H1 (cell line): ENCODE measurements at regions not wholly inside any gene's neighbourhood (a gene's known extent, or its start where the extent isn't known, plus 50 kb on each side); places are given as distances from the start of the nearest gene placed in this dataset.
"Not testable (repeated sequence)": the region's sequence is repeated elsewhere in the genome, so short reads cannot be mapped to it uniquely, and the experiment has no call there.

ENCODE experiments used
- CTCF ChIA-PET: fragments of 300-600 bp; sonication (Branson Sonifier 250); formaldehyde crosslinking; loops from one replicate; lab custom pipeline; 2021; ENCODE audit not compliant: partially characterized antibody; lab: Charles Lee
- POLR2A ChIA-PET: fragments of 300-600 bp; sonication (Branson Sonifier 250); formaldehyde crosslinking; loops from one replicate; lab custom pipeline; 2021; ENCODE audit warnings: inconsistent platforms; ENCODE audit not compliant: partially characterized antibody; lab: Charles Lee
- DNase-seq, 2 experiments: peaks; one replicate each; pipeline versions ENCODE4 v3.0.0 to v3.0.0-alpha.2; 2010 to 2022; ENCODE audit warnings: low spot score in 2 of 2, low read depth in 1 of 2, mixed read lengths in 1 of 2
- FAIRE-seq: peaks from 2 replicates; lab custom pipeline; 2011; peaks lifted over from hg19 to GRCh38; lab: Jason Lieb, UNC
- H2AFZ ChIP-seq: 2 replicates; pipeline ENCODE4 v1.8.1; 2012; ENCODE audit warnings: low read length, inconsistent platforms
- H2AK5ac ChIP-seq: 2 replicates; pipeline ENCODE4 v1.6.1; 2013; ENCODE audit warnings: low read depth, low read length
- H2BK120ac ChIP-seq: replicated peaks from 2 replicates; pipeline ENCODE3; 2013; ENCODE audit warnings: low read depth, low read length, inconsistent platforms
- H2BK12ac ChIP-seq: 2 replicates; pipeline ENCODE4 v1.6.1; 2013; ENCODE audit warnings: low read depth, low read length
- H2BK15ac ChIP-seq: 2 replicates; pipeline ENCODE4 v1.6.1; 2013; ENCODE audit warnings: low read length
- H2BK20ac ChIP-seq: 2 replicates; pipeline ENCODE4 v1.6.1; 2013; ENCODE audit warnings: low read length
- H2BK5ac ChIP-seq: 2 replicates; pipeline ENCODE4 v1.6.1; 2013; ENCODE audit warnings: low read depth, low read length
- H3K14ac ChIP-seq: 2 replicates; pipeline ENCODE4 v1.6.1; 2013; ENCODE audit warnings: inconsistent platforms; ENCODE audit not compliant: insufficient read length
- H3K18ac ChIP-seq: 2 replicates; pipeline ENCODE4 v1.6.1; 2013; ENCODE audit warnings: low read length; ENCODE audit errors: extremely low read depth
- H3K23ac ChIP-seq: 2 replicates; pipeline ENCODE4 v1.6.1; 2013; ENCODE audit warnings: inconsistent platforms; ENCODE audit not compliant: insufficient read length
- H3K23me2 ChIP-seq: 2 replicates; pipeline ENCODE4 v1.6.1; 2013; ENCODE audit warnings: low read depth, low read length
- H3K27ac ChIP-seq: 2 replicates; pipeline ENCODE4 v1.6.1; 2011; ENCODE audit warnings: low read depth, low read length, inconsistent platforms
- H3K27me3 ChIP-seq, 4 experiments: replicated peaks in 1 of 4; 1 replicate in 1 of 4; 2 replicates in 3 of 4; pipeline versions ENCODE4 v1.6.1 to v1.8.1; 2011 to 2013; ENCODE audit warnings: low read length in 3 of 4, mild to moderate bottlenecking in 3 of 4, inconsistent platforms in 2 of 4, mixed read lengths in 2 of 4, moderate library complexity in 1 of 4; ENCODE audit not compliant: control insufficient read depth in 3 of 4, insufficient read depth in 3 of 4; ENCODE audit errors: extremely low read depth in 1 of 4
- H3K36me3 ChIP-seq, 4 experiments: 2 replicates each; pipeline versions ENCODE4 v1.6.1 to v1.8.1; 2011 to 2013; ENCODE audit warnings: mild to moderate bottlenecking in 4 of 4, low read length in 3 of 4, moderate library complexity in 2 of 4, control low read depth in 1 of 4, inconsistent platforms in 1 of 4; ENCODE audit not compliant: insufficient read depth in 4 of 4, control insufficient read depth in 2 of 4
- H3K4ac ChIP-seq: replicated peaks from 2 replicates; pipeline ENCODE3; 2013; ENCODE audit warnings: low read length, low read depth, mixed read lengths, inconsistent platforms; ENCODE audit not compliant: insufficient read length
- H3K4me1 ChIP-seq, 4 experiments: replicated peaks in 1 of 4; 1 replicate in 1 of 4; 2 replicates in 3 of 4; pipeline versions ENCODE4 v1.6.1 to v1.8.1; 2011 to 2013; ENCODE audit warnings: low read length in 3 of 4, inconsistent platforms in 2 of 4, mixed read lengths in 1 of 4; ENCODE audit not compliant: insufficient read depth in 4 of 4, control insufficient read depth in 3 of 4
- H3K4me2 ChIP-seq, 2 experiments: 2 replicates each; pipeline versions ENCODE4 v1.6.1 to v1.8.1; 2011 to 2013; ENCODE audit warnings: low read depth in 2 of 2, low read length in 2 of 2, control low read depth in 1 of 2, inconsistent platforms in 1 of 2, mild to moderate bottlenecking in 1 of 2; ENCODE audit not compliant: insufficient read depth in 1 of 2
- H3K4me3 ChIP-seq, 4 experiments: fragments of 200-600, 300-600 bp in 1 of 4; sonication (generic), shearing (Covaris generic), sonication (Bioruptor Twin) in 1 of 4; 2 replicates each; pipeline versions ENCODE4 v1.5.1 to v1.8.1; 2011 to 2016; ENCODE audit warnings: low read length in 4 of 4, low read depth in 3 of 4, control low read depth in 2 of 4, inconsistent platforms in 2 of 4, mild to moderate bottlenecking in 2 of 4, mixed read lengths in 1 of 4, moderate library complexity in 1 of 4; ENCODE audit not compliant: insufficient read depth in 2 of 4; ENCODE audit errors: extremely low read depth in 1 of 4
- H3K56ac ChIP-seq: replicated peaks from 2 replicates; pipeline ENCODE3; 2013; ENCODE audit warnings: low read depth, mild to moderate bottlenecking, mixed read lengths, low read length, inconsistent platforms; ENCODE audit not compliant: insufficient read length
- H3K79me1 ChIP-seq: 2 replicates; pipeline ENCODE4 v1.6.1; 2013; ENCODE audit warnings: low read depth, low read length, control low read depth
- H3K79me2 ChIP-seq, 2 experiments: 2 replicates each; pipeline versions ENCODE4 v1.6.1 to v1.8.1; 2012 to 2013; ENCODE audit warnings: low read length in 2 of 2, mild to moderate bottlenecking in 2 of 2, inconsistent platforms in 1 of 2; ENCODE audit not compliant: insufficient read depth in 2 of 2, control insufficient read depth in 1 of 2
- H3K9ac ChIP-seq, 4 experiments: replicated peaks in 1 of 4; 1 replicate in 1 of 4; 2 replicates in 3 of 4; pipeline versions ENCODE4 v1.6.1 to v1.8.1; 2011 to 2013; ENCODE audit warnings: low read depth in 3 of 4, low read length in 3 of 4, control low read depth in 2 of 4, mild to moderate bottlenecking in 2 of 4, moderate library complexity in 2 of 4, inconsistent platforms in 1 of 4; ENCODE audit errors: extremely low read depth in 1 of 4
- H3K9me3 ChIP-seq, 2 experiments: 2 replicates each; pipeline versions ENCODE4 v1.6.1 to v1.8.1; 2012 to 2013; ENCODE audit warnings: mild to moderate bottlenecking in 2 of 2, moderate library complexity in 2 of 2, control low read depth in 1 of 2, inconsistent platforms in 1 of 2, low read depth in 1 of 2, low read length in 1 of 2, mixed read lengths in 1 of 2; ENCODE audit not compliant: insufficient read depth in 2 of 2
- H4K20me1 ChIP-seq, 2 experiments: replicated peaks in 1 of 2; 2 replicates each; pipeline versions ENCODE3 to v1.8.1; 2011 to 2013; ENCODE audit warnings: inconsistent platforms in 2 of 2, low read length in 2 of 2, mild to moderate bottlenecking in 1 of 2; ENCODE audit not compliant: insufficient read depth in 2 of 2, control insufficient read depth in 1 of 2
- H4K5ac ChIP-seq: 2 replicates; pipeline ENCODE4 v1.6.1; 2013; ENCODE audit warnings: low read length, low read depth, mixed read lengths, inconsistent platforms; ENCODE audit not compliant: insufficient read length
- H4K8ac ChIP-seq: 2 replicates; pipeline ENCODE4 v1.8.0; 2013; ENCODE audit warnings: mild to moderate bottlenecking, moderate library complexity, low read length, inconsistent platforms; ENCODE audit not compliant: insufficient read depth; ENCODE audit errors: extremely low read depth
- H4K91ac ChIP-seq: replicated peaks from 2 replicates; pipeline ENCODE3; 2013; ENCODE audit warnings: low read length, mixed read lengths, inconsistent platforms; ENCODE audit not compliant: insufficient read length
- BACH1 ChIP-seq: IDR thresholded peaks from 2 replicates; pipeline ENCODE4 v1.6.1; 2012; ENCODE audit warnings: low read length, improper control_type of control experiment
- WGBS, 2 experiments: shearing (Covaris generic) in 1 of 2; methylation state at CpG; one replicate each; pipeline versions ENCODE4 v1.1.6 to v1.1.7; 2013 to 2015; ENCODE audit warnings: low lambda C conversion rate in 2 of 2, mixed read lengths in 2 of 2, inconsistent platforms in 1 of 2, low coverage in 1 of 2, missing lambda C conversion rate in 1 of 2; ENCODE audit not compliant: insufficient replicate concordance in 2 of 2, insufficient coverage in 1 of 2, insufficient read length in 1 of 2; ENCODE audit errors: extremely low coverage in 1 of 2, missing lambda C conversion rate in 1 of 2; 5-methylcytosine and 5-hydroxymethylcytosine counted together

DNA sequence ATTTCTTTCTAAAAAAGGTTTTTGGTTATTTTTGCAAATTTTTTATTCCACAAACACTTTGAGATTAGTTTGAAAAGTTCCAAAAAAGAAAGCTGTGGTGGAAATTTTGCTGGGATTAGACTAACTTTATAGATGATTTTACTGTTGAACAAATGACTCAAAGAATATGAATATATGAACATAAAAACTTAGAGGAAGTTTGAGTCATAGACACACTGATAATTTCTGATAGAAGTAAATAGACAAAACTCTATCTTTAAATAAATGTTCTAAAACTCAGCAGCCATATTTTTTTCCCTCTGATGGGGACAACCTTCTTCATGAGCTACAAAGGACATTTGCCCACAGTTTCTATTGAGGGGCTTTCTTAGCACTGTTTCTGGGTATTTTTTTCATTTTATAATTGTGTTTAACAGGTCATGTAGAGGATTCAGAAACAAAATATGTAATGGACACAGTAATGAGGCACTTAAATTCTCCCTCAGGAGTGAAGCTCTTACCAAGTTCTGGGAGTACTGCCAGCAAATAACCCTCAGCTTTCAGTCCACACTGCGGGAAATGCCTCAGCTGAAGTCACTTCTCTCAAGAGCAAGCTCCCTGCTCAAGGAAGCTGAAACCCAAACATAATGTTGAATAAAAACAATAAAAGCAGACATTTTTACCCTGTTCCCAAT is 157.6 kb downstream of the NFKBIZ start:
- H3K9me3 ChIP-seq = peaks cover 0 to 7% of the 10 kb centered on the region in 2 experiments; a peak in 2 of 4 replicates
- no peak overlapping the region for H3K14ac ChIP-seq
- ChIA-PET POLR2A (no interaction called here), CTCF (interaction anchor here (1.0 to 1.1 kb wide), 2 partner anchors 8 to 11 kb away, joined by 3 to 4 read pairs; no protein-coding TSS in a partner anchor)
- H3K23me2 ChIP-seq = no peaks in the 10 kb centered on the region
- H4K20me1 ChIP-seq = no peaks in the 10 kb centered on the region
- no peak overlapping the region for H2BK20ac ChIP-seq
- H3K56ac ChIP-seq = no peak overlapping the region
- no peaks in the 10 kb centered on the region for H3K36me3 ChIP-seq
- H3K23ac ChIP-seq = no peak overlapping the region
- H4K91ac ChIP-seq = no peak overlapping the region
- no peak overlapping the region for H3K4ac ChIP-seq
- no peak for TF ChIP-seq BACH1
- no peak overlapping the region for H3K4me3 ChIP-seq
- no peak overlapping the region for H2BK5ac ChIP-seq
- no peak overlapping the region for H3K27ac ChIP-seq
- H2BK15ac ChIP-seq = no peak overlapping the region
- H2BK12ac ChIP-seq = no peak overlapping the region
- no peak overlapping the region for H4K5ac ChIP-seq
- H4K8ac ChIP-seq = no peak overlapping the region
- H3K4me2 ChIP-seq = no peak overlapping the region
- H3K18ac ChIP-seq = no peak overlapping the region
- no peaks in the 10 kb centered on the region for H3K27me3 ChIP-seq
- FAIRE-seq (no peak), DNase-seq (no peak)
- WGBS, 2 experiments = 90% methylated on average over 1 of the region's 1 CpG; no CpG with 5 or more reads in 1 of the 2 experiments
- no peaks in the 10 kb centered on the region for H3K79me2 ChIP-seq
- H2AFZ ChIP-seq = no peak overlapping the region
- no peaks in the 10 kb centered on the region for H3K79me1 ChIP-seq
- H2BK120ac ChIP-seq = no peak overlapping the region
- H2AK5ac ChIP-seq = no peak overlapping the region
- no peaks in the 10 kb centered on the region for H3K4me1 ChIP-seq
- no peak overlapping the region for H3K9ac ChIP-seq

DNA sequence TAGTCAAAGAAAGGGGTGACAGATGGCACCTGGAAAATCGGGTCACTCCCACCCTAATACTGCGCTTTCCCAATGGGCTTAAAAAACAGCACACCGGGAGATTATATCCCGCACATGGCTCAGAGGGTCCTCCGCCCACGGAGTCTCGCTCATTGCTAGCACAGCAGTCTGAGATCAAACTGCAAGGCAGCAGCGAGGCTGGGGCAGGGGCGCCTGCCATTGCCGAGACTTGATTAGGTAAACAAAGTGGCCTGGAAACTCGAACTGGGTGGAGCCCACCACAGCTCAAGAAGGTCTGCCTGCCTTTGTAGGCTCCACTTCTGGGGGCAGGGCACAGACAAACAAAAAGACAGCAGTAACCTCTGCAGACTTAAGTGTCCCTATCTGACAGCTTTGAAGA is 159.1 kb downstream of the NFKBIZ start:
- H3K56ac ChIP-seq, H4K8ac ChIP-seq, DNase-seq, H2BK15ac ChIP-seq, POLR2A ChIA-PET, H3K18ac ChIP-seq, H3K79me1 ChIP-seq, H3K14ac ChIP-seq, H4K5ac ChIP-seq, H3K4me2 ChIP-seq, H3K4me3 ChIP-seq, H2AK5ac ChIP-seq, H3K23me2 ChIP-seq, H3K9ac ChIP-seq, H3K9me3 ChIP-seq, H2BK5ac ChIP-seq, CTCF ChIA-PET, H3K36me3 ChIP-seq, H3K27ac ChIP-seq, H3K23ac ChIP-seq, H2BK20ac ChIP-seq, H4K20me1 ChIP-seq, H2AFZ ChIP-seq, FAIRE-seq, H3K79me2 ChIP-seq, H2BK12ac ChIP-seq, H3K27me3 ChIP-seq, H3K4ac ChIP-seq, H4K91ac ChIP-seq, H2BK120ac ChIP-seq, H3K4me1 ChIP-seq: not testable (repeated sequence)
- 81% methylated on average over 10 of the region's 11 CpGs; no CpG with 5 or more reads in 1 of the 2 experiments for WGBS, 2 experiments
